Ovary (tissue), 7 donors: ENCODE measurements at regions not wholly inside any gene's neighbourhood (a gene's known extent, or its start where the extent isn't known, plus 50 kb on each side); places are given as distances from the start of the nearest gene placed in this dataset.
"Not testable (repeated sequence)": the region's sequence is repeated elsewhere in the genome, so short reads cannot be mapped to it uniquely, and the experiment has no call there.

Experiments used
- DNase-seq, 5 donors: peaks; one replicate each; pipeline ENCODE4 v3.0.0-alpha.2; 2019 to 2020
- H3K27ac ChIP-seq, 2 donors: fragments of 200-600 bp; one replicate each; pipeline versions ENCODE4 v1.5.1 to v1.8.0; 2019 to 2022
- H3K27me3 ChIP-seq: fragments of 200-600 bp; one replicate; pipeline ENCODE4 v1.8.0; 2022
- H3K36me3 ChIP-seq: fragments of 200-600 bp; sonication (generic); one replicate; pipeline ENCODE4 v1.5.1; 2019
- H3K4me1 ChIP-seq: one replicate; pipeline ENCODE4 v1.8.1; 2013; ENCODE audit warnings: mild to moderate bottlenecking, moderate library complexity; ENCODE audit not compliant: insufficient read depth
- H3K4me3 ChIP-seq: fragments of 200-600 bp; sonication (generic); one replicate; pipeline ENCODE4 v1.5.1; 2017
- H3K9me3 ChIP-seq, 2 donors: fragments of 200-600 bp in 1 of 2; sonication (generic) in 1 of 2; one replicate each; pipeline versions ENCODE4 v1.5.1 to v1.8.1; 2013 to 2019; ENCODE audit warnings: mild to moderate bottlenecking in 1 of 2, moderate library complexity in 1 of 2
- EP300 ChIP-seq: sonication (generic); formaldehyde crosslinking; IDR thresholded peaks from one replicate; pipeline ENCODE4 v1.6.1; 2017; ENCODE audit warnings: antibody characterized with exemption
- POLR2A ChIP-seq: fragments of 450-650 bp; IDR thresholded peaks from one replicate; pipeline ENCODE4 v1.6.1; 2017; ENCODE audit warnings: antibody characterized with exemption, mild to moderate bottlenecking, moderate library complexity
- WGBS, 3 donors: extraction: QIAGEN DNeasy Blood & Tissue Kit in 1 of 3; methylation state at CpG; one replicate each; pipeline versions ENCODE4 v1.1.5 to v1.1.7; 2013 to 2017; 5-methylcytosine and 5-hydroxymethylcytosine counted together
- intact Hi-C, 4 donors: fragments of 100-400 bp; cut with DNase I; formaldehyde crosslinking; loops; one replicate each; pipeline versions ENCODE4 v1.11.0 to v1.15.1; 2022 to 2023
- TF ChIP-seq, protein P1 (sequence below), 3 donors: fragments of 450-650 bp in 2 of 3; fragments of 200-600 bp in 1 of 3; IDR thresholded peaks; one replicate each; pipeline versions ENCODE4 v1.5.1 to v1.8.0; 2016 to 2022; ENCODE audit warnings: antibody characterized with exemption in 3 of 3, mild to moderate bottlenecking in 1 of 3
- donor health status: DM: no; HTN: no; CAD: no; lungs with moderate emphysema.
- donor health status: DM: no; HTN: no; CAD: no.
- donor health status: Bipolar disorder and iron deficiency.
- donor health status: DM: no; HTN: no; CAD: no.
- donor health status: DM: yes; HTN: yes; CAD: no.

DNA sequence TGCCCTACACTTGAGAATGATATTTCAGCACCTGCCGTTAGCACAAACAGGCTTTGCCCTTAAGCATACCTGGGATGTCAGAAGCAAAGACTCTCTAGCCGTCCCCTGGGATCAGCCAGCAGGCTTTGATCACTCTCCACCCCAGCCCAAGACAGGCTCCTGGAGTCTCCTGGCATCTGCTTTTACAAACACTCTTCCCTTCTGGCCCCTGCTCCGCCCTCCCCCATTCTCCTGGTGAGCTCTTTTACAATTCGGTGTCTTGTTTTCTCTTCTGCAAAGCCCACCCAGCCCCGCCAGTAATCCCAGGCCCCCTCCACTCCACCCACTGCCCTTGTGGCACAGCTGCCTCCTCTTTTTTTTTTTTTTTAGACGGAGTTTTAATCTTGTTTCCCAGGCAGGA is 50.4 kb downstream of the KATNIP start:
- Histone ChIP-seq H3K9me3 (no peaks in the 10 kb centered on the region), H3K4me1 (peaks cover 3% of the 10 kb centered on the region), H3K36me3 (no peaks in the 10 kb centered on the region), H3K27ac (no peak overlapping the region), H3K4me3 (no peak overlapping the region), H3K27me3 (no peaks in the 10 kb centered on the region)
- WGBS, 3 donors, result 79 to 85% (median 83%) methylated on average over 6 of the region's 6 CpGs
- intact Hi-C loops, result no loop called here
- no peak for DNase-seq
- TF ChIP-seq EP300 (no peak), POLR2A (no peak)
- TF ChIP-seq, protein P1, sequence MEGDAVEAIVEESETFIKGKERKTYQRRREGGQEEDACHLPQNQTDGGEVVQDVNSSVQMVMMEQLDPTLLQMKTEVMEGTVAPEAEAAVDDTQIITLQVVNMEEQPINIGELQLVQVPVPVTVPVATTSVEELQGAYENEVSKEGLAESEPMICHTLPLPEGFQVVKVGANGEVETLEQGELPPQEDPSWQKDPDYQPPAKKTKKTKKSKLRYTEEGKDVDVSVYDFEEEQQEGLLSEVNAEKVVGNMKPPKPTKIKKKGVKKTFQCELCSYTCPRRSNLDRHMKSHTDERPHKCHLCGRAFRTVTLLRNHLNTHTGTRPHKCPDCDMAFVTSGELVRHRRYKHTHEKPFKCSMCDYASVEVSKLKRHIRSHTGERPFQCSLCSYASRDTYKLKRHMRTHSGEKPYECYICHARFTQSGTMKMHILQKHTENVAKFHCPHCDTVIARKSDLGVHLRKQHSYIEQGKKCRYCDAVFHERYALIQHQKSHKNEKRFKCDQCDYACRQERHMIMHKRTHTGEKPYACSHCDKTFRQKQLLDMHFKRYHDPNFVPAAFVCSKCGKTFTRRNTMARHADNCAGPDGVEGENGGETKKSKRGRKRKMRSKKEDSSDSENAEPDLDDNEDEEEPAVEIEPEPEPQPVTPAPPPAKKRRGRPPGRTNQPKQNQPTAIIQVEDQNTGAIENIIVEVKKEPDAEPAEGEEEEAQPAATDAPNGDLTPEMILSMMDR (IDR thresholded peaks at IDR 0.05), result no peak

DNA sequence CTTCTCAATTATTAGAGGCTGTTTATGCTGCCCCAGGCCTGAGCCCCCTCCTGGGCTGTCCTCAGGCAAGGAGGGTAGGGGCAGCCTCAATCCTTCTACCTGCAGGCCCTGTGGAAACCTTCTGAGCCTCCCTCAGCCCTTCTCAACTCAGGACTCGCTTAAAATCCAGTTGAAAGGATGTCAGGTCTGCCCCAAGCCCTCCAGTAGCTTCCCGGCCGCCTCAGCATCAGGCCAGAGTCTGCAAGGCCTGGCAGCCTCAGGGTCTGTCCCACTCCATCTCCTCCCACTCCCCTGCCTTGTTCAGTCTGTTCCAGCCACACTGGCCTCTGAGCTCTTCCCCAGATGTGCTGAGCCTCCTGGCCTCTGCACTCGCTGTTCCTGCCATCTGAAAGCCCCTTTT is 52.2 kb downstream of the KATNIP start:
- Histone ChIP-seq H3K36me3 (no peaks in the 10 kb centered on the region), H3K27me3 (no peaks in the 10 kb centered on the region), H3K27ac (no peak overlapping the region), H3K9me3 (no peaks in the 10 kb centered on the region), H3K4me3 (no peak overlapping the region), H3K4me1 (peaks cover 3% of the 10 kb centered on the region)
- TF ChIP-seq, protein P1 (IDR thresholded peaks at IDR 0.05), result no peak
- TF ChIP-seq EP300 (no peak), POLR2A (no peak)
- 89 to 94% (median 90%) methylated on average over 4 of the region's 4 CpGs for WGBS, 3 donors
- intact Hi-C loops, result no loop called here
- no peak for DNase-seq

DNA sequence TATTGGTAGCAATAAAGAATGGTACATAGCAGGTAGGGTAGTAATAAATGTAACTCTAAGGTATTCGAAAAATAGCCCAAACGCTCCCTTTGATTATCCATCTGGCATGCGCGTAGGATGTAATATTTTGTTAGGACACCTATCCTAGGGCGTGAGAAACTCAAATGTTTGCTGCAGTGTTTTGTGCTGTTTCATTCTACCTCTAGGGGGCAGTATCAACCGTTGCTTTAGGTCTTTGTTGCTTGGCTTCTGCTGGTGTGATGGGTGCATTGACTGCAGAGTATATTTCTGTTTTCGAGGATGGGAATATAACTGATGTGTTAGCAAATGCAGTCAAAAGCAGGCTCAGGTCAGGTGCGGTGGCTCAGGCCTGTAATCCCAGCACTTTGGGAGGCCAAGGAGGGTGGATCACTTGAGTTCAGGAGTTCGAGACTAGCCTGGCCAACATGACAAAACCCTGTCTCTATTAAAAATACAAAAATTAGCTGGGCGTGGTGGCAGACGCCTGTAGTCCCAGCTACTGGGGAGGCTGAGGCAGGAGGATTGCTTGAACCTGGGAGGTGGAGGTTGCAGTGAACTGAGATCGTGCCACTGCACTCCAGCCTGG is 55.7 kb downstream of the KATNIP start:
- intact Hi-C loops, result not testable (repeated sequence)

DNA sequence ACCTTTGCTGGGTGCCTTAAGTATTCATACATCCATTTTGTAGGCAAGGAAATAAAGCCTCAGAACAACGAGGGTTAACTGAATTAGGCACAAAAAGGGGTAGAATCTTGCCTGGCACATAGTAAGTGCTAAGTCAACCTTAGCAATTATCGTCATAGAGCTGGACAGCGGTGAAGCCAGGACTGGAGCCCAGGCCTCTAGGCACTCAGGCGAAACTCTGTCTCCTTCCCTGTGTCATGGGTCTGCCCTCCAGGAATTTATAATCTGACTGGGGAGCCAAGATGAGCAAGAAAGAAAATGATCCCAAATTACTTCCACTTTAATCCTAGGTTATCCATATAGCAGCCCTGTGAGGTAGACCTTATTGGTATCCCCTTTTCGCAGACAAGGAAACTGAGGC is 61.4 kb downstream of the KATNIP start:
- no peak overlapping the region for H3K27ac ChIP-seq
- no peaks in the 10 kb centered on the region for H3K36me3 ChIP-seq
- intact Hi-C loops, result no loop called here
- no peak for DNase-seq
- H3K9me3 ChIP-seq, result no peaks in the 10 kb centered on the region
- H3K27me3 ChIP-seq, result no peaks in the 10 kb centered on the region
- H3K4me3 ChIP-seq, result no peak overlapping the region
- TF ChIP-seq POLR2A, result no peak
- no peak for TF ChIP-seq EP300
- TF ChIP-seq, protein P1 (IDR thresholded peaks at IDR 0.05), result no peak
- 91 to 97% (median 94%) methylated on average over 5 of the region's 5 CpGs for WGBS, 3 donors
- no peaks in the 10 kb centered on the region for H3K4me1 ChIP-seq

More for the DNA sequence above, 55.7 kb downstream of the KATNIP start:
- 60 to 68% (median 64%) methylated on average over 12 of the region's 12 CpGs for WGBS, 3 donors
- H3K36me3 ChIP-seq, H3K4me1 ChIP-seq, DNase-seq, H3K27ac ChIP-seq, H3K4me3 ChIP-seq, H3K9me3 ChIP-seq, H3K27me3 ChIP-seq: not testable (repeated sequence)
- TF ChIP-seq, protein P1 (IDR thresholded peaks at IDR 0.05), result peak in 2 of 3 donors; percentile 23 to 27
